Ammon's horn (tissue), 1 donor: ENCODE measurements at regions not wholly inside any gene's neighbourhood (a gene's known extent, or its start where the extent isn't known, plus 50 kb on each side); places are given as distances from the start of the nearest gene placed in this dataset.
"Not testable (repeated sequence)": the region's sequence is repeated elsewhere in the genome, so short reads cannot be mapped to it uniquely, and the experiment has no call there.

ENCODE experiments used
- DNase-seq: peaks from one replicate; pipeline ENCODE4 v3.0.0-alpha.2; 2016; ENCODE audit warnings: low spot score

GRCh38 chr2:16105669-16106281 is 165.4 kb downstream of the MYCN start:
- DNase-seq: no peak

GRCh38 chr2:16104949-16105668 is 164.8 kb downstream of the MYCN start:
- no peak for DNase-seq

- no peak for DNase-seq
Measured at GRCh38 chr2:16104315-16104948, 164.1 kb downstream of the MYCN start.

GRCh38 chr2:16103614-16104314 is 163.4 kb downstream of the MYCN start:
- DNase-seq: no peak

- DNase-seq: no peak
Measured at GRCh38 chr2:16102976-16103380, 162.6 kb downstream of the MYCN start.

GRCh38 chr2:16102358-16102975 is 162.1 kb downstream of the MYCN start:
- DNase-seq: no peak

- no peak for DNase-seq
Measured at GRCh38 chr2:16101196-16101595, 160.8 kb downstream of the MYCN start.

GRCh38 chr2:16100006-16100405 is 159.7 kb downstream of the MYCN start:
- DNase-seq: no peak

GRCh38 chr2:16099326-16099725 is 159.0 kb downstream of the MYCN start:
- DNase-seq: no peak

GRCh38 chr2:16096962-16097361 is 156.6 kb downstream of the MYCN start:
- DNase-seq: no peak

- not testable (repeated sequence) for DNase-seq
Measured at GRCh38 chr2:16095483-16095882, 155.1 kb downstream of the MYCN start.

- no peak for DNase-seq
Measured at GRCh38 chr2:16094811-16095210, 154.5 kb downstream of the MYCN start.

GRCh38 chr2:16093639-16094529 is 153.5 kb downstream of the MYCN start:
- no peak for DNase-seq

- DNase-seq: no peak
Measured at GRCh38 chr2:16092861-16093638, 152.7 kb downstream of the MYCN start.

- DNase-seq: no peak
Measured at GRCh38 chr2:16091576-16092282, 151.4 kb downstream of the MYCN start.

- DNase-seq: no peak
Measured at GRCh38 chr2:16090650-16091575, 150.6 kb downstream of the MYCN start.

- not testable (repeated sequence) for DNase-seq
Measured at GRCh38 chr2:16089491-16089890, 149.1 kb downstream of the MYCN start.

- DNase-seq: no peak
Measured at GRCh38 chr2:16088802-16089112, 148.4 kb downstream of the MYCN start.
